Lower leg skin (tissue), 4 donors: ENCODE measurements at regions not wholly inside any gene's neighbourhood (a gene's known extent, or its start where the extent isn't known, plus 50 kb on each side); places are given as distances from the start of the nearest gene placed in this dataset.
"Not testable (repeated sequence)": the region's sequence is repeated elsewhere in the genome, so short reads cannot be mapped to it uniquely, and the experiment has no call there.

Source experiments
- DNase-seq, 2 donors: peaks; one replicate each; pipeline ENCODE4 v3.0.0-alpha.2; 2019; ENCODE audit warnings: low spot score in 2 of 2
- H3K4me3 ChIP-seq: fragments of 200-600 bp; sonication (generic); 2 replicates; pipeline ENCODE4 v1.5.1; 2017; ENCODE audit warnings: mild to moderate bottlenecking, low read depth; ENCODE audit not compliant: poor library complexity, severe bottlenecking
- POLR2A ChIP-seq, 2 donors: fragments of 450-650 bp; IDR thresholded peaks; one replicate each; pipeline ENCODE4 v1.6.1; 2016 to 2017; ENCODE audit warnings: antibody characterized with exemption in 2 of 2, mild to moderate bottlenecking in 1 of 2, moderate library complexity in 1 of 2
- WGBS, 2 donors: methylation state at CpG; one replicate each; pipeline ENCODE4 v1.1.5; 2018; 5-methylcytosine and 5-hydroxymethylcytosine counted together
- intact Hi-C: fragments of 100-400 bp; cut with DNase I; formaldehyde crosslinking; loops from one replicate; pipeline ENCODE4 v1.15.0; 2023; ENCODE audit warnings: low total_unique reads
- TF ChIP-seq, protein P1 (sequence below), 3 donors: fragments of 450-650 bp; IDR thresholded peaks; one replicate each; pipeline ENCODE4 v1.5.1; 2016; ENCODE audit warnings: antibody characterized with exemption in 3 of 3, mild to moderate bottlenecking in 3 of 3, moderate library complexity in 2 of 3

DNA sequence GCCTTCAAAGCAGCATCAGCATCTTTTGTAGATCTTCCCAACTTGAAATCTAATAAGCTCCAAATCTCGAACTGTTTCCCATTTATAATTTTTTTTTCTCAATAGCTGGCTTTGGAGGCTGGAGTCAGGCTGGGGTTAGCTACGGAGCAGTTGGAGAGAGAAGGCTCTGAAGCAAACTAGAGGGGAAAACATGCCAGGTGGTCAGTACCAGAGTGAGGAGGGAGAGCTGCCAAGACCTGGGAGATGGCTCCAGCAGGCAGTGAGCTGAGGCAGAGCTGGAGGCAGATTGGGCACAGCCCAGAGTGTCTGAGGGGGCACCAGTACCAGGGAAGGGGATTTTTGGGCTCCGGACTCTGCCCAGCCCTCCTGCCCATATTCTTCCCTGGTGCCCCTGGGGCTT is 311.2 kb downstream of the RPLP1 start:
- TF ChIP-seq, protein P1, sequence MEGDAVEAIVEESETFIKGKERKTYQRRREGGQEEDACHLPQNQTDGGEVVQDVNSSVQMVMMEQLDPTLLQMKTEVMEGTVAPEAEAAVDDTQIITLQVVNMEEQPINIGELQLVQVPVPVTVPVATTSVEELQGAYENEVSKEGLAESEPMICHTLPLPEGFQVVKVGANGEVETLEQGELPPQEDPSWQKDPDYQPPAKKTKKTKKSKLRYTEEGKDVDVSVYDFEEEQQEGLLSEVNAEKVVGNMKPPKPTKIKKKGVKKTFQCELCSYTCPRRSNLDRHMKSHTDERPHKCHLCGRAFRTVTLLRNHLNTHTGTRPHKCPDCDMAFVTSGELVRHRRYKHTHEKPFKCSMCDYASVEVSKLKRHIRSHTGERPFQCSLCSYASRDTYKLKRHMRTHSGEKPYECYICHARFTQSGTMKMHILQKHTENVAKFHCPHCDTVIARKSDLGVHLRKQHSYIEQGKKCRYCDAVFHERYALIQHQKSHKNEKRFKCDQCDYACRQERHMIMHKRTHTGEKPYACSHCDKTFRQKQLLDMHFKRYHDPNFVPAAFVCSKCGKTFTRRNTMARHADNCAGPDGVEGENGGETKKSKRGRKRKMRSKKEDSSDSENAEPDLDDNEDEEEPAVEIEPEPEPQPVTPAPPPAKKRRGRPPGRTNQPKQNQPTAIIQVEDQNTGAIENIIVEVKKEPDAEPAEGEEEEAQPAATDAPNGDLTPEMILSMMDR (IDR thresholded peaks at IDR 0.05) = no peak
- no peak for TF ChIP-seq POLR2A (IDR thresholded peaks at IDR 0.05)
- intact Hi-C loops = no loop called here
- WGBS, 2 donors = 70 to 71% methylated on average over 3 of the region's 3 CpGs
- no peak for DNase-seq
- H3K4me3 ChIP-seq = no peak overlapping the region

DNA sequence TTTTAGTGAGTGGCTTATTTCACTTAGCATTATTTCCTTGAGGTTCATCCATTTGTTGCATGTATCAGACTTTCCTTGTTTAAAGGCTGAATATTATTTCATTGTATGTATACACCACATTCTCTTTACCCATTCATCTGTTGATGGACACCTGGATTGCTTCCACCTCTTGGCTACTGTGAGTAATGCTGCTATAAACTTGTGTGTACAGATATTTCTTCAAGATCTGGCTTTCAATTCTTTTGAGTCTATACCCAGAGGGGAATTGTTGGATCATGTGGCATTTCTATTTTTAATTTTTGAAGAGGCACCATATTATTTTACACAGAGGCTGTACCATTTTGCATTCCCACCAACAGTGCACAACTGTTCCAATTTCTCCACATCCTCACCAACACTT is 313.5 kb downstream of the RPLP1 start:
- no peak overlapping the region for H3K4me3 ChIP-seq
- no peak for DNase-seq
- intact Hi-C loops = no loop called here
- TF ChIP-seq, protein P1 (IDR thresholded peaks at IDR 0.05) = no peak
- no peak for TF ChIP-seq POLR2A (IDR thresholded peaks at IDR 0.05)

DNA sequence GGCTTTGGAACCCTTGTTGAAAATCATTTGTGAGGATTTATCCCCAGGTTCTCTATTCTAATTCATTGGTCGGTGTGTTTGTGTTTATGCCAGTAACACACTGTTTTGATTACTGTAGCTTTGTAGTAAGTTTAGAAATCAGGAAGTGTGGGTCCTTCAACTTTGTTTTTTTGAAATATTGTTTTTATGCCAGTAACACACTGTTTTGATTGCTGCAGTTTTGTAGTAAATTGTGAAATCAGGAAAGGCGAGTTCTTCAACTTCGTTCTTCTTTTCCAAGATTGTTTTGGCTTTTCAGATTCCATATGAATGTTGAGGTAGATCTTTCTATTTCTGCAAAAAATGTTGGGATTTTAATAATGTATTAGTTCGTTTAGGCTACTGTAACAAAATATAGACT is 314.6 kb downstream of the RPLP1 start:
- WGBS, 2 donors = 72 to 74% methylated on average over 4 of the region's 4 CpGs
- intact Hi-C loops = no loop called here
- no peak overlapping the region for H3K4me3 ChIP-seq
- DNase-seq = no peak
- TF ChIP-seq POLR2A (IDR thresholded peaks at IDR 0.05) = no peak
- TF ChIP-seq, protein P1 (IDR thresholded peaks at IDR 0.05) = no peak

DNA sequence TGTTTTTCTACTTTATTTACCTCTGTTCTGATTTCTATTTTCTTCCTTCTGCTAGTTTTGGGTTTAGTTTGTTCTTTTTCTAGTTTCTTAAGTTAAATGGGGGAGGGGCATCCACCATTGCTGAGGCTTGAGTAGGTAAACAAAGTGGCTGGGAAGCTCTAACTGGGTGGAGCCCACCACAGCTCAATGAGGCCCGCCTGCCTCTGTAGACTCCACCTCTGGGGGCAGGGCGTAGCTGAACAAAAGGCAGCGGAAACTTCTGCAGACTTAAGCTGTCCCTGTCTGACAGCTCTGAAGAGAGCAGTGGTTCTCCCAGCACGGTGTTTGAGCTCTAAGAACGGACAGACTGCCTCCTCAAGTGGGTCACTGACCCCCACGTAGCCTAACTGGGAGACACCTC is 316.7 kb downstream of the RPLP1 start:
- WGBS, 2 donors = 74 to 80% methylated on average over 6 of the region's 6 CpGs

DNA sequence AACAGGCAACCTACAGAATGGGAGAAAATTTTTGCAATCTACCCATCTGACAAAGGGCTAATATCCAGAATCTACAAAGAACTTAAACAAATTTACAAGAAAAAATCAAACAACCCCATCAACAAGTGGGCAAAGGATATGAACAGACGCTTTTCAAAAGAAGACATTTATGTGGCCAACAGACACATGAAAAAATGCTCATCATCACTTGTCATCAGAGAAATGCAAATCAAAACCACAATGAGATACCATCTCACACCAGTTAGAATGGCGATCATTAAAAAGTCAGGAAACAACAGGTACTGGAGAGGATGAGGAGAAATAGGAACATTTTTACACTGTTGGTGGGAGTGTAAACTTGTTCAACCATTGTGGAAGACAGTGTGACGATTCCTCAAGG is 321.6 kb downstream of the RPLP1 start:
- intact Hi-C loops, DNase-seq, H3K4me3 ChIP-seq: not testable (repeated sequence)
- 81 to 87% methylated on average over 3 of the region's 3 CpGs for WGBS, 2 donors

More for the DNA sequence above, 316.7 kb downstream of the RPLP1 start:
- DNase-seq, intact Hi-C loops, H3K4me3 ChIP-seq: not testable (repeated sequence)

DNA sequence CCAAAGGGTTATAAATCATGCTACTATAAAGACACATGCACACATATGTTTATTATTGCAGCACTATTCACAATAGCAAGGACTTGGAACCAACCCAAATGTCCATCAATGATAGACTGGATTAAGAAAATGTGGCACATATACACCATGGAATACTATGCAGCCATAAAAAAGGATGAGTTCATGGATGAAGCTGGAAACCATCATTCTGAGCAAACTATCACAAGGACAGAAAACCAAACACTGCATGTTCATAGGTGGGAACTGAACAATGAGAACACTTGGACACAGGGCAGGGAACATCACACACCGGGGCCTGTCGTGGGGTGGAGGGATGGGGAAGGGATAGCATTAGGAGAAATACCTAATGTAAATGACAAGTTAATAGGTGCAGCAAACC is 322.1 kb downstream of the RPLP1 start:
- H3K4me3 ChIP-seq, DNase-seq, intact Hi-C loops: not testable (repeated sequence)
- 97% methylated on average over 2 of the region's 2 CpGs for WGBS, 2 donors

DNA sequence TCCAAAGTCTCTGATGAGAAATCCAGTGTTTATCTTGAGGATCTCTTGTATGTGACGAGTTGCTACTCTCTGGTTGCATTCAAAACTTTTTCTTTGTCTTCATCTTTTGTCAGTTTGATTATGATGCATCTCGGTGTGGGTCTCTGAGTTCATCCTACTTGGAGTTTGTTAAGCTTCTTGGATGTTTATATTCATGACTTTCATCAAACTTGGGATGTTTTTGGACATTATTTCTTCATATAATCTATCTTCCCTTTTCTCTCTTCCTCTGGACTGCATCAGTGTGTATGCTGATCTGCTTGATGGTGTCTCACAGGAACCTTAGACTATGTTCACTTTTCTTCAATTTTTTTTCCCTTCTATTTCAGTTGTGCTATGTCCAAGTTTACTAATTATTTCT is 320.4 kb downstream of the TLE3 start:
- no peak overlapping the region for H3K4me3 ChIP-seq
- DNase-seq = no peak
- intact Hi-C loops = no loop called here
- WGBS, 2 donors = 77 to 85% methylated on average over 2 of the region's 2 CpGs
- no peak for TF ChIP-seq POLR2A (IDR thresholded peaks at IDR 0.05)
- TF ChIP-seq, protein P1 (IDR thresholded peaks at IDR 0.05) = no peak
